ENCODE measurements at regions not wholly inside any gene's neighbourhood (a gene's known extent, or its start where the extent isn't known, plus 50 kb on each side); places are given as distances from the start of the nearest gene placed in this dataset.

GRCh38 chr5:152094060-152094459, 169.4 kb upstream of the GLRA1 start:
- CTCF ChIA-PET, result no interaction called here
- no peak for TF ChIP-seq CTCF (IDR thresholded peaks at IDR 0.05)
- BruUV-seq (replicated peaks), result no TSS peak

GRCh38 chr5:152092580-152092979, 167.9 kb upstream of the GLRA1 start:
- CTCF ChIA-PET, result no interaction called here
- DNase-seq (ENCODE audit: low read depth, low spot score) (no peak), ATAC-seq (no peak)
- H3K4me1 ChIP-seq (ENCODE audit: control insufficient read depth, insufficient read depth, low read length), result no peaks in the 10 kb centered on the region
- POLR2A ChIA-PET, result no interaction called here
- intact Hi-C loops (cut with micrococcal nuclease; ENCODE audit: unreplicated experiment), result no loop called here
- H3K27me3 ChIP-seq (ENCODE audit: control insufficient read depth, insufficient read depth, low read length), result no peaks in the 10 kb centered on the region; the same call in 1 of the 2 replicates
- TF ChIP-seq CTCF (IDR thresholded peaks at IDR 0.05) (no peak), REST (IDR thresholded peaks at IDR 0.05; ENCODE audit: insufficient read depth in 1 of 2, low read depth in 2 of 2, low read length in 1 of 2) (no peak), SIN3A (IDR thresholded peaks at IDR 0.05; ENCODE audit: borderline replicate concordance, insufficient read depth, low read depth, low read length) (no peak), POLR2AphosphoS5 (IDR thresholded peaks at IDR 0.05; ENCODE audit: low read depth, low read length) (no peak)
- no peak overlapping the region for H3K4me3 ChIP-seq (ENCODE audit: low read depth in 2 of 2, low read length in 2 of 2)
- no peaks in the 10 kb centered on the region for H3K9me3 ChIP-seq (ENCODE audit: control insufficient read depth, insufficient read depth, low read depth, low read length)
- no peak overlapping the region for H3K27ac ChIP-seq (ENCODE audit: low read length)
- H3K36me3 ChIP-seq (ENCODE audit: control insufficient read depth, insufficient read depth, low read length), result no peaks in the 10 kb centered on the region
- no TSS peak for BruUV-seq (replicated peaks)
- in situ Hi-C loops (cut with HindIII; ENCODE audit: low pct_unique_long_range_greater_than_20kb, low sequenced_read_pairs), result no loop called here

More at GRCh38 chr5:152094060-152094459, 169.4 kb upstream of the GLRA1 start:
- H3K4me1 ChIP-seq (ENCODE audit: control insufficient read depth, insufficient read depth, low read length), result no peaks in the 10 kb centered on the region
- POLR2A ChIA-PET, result no interaction called here
- DNase-seq (ENCODE audit: low read depth, low spot score) (no peak), ATAC-seq (no peak)
- in situ Hi-C loops (cut with HindIII; ENCODE audit: low pct_unique_long_range_greater_than_20kb, low sequenced_read_pairs) (no loop called here), intact Hi-C loops (cut with micrococcal nuclease; ENCODE audit: unreplicated experiment) (no loop called here)
- no peaks in the 10 kb centered on the region; the same call in 1 of the 2 replicates for H3K27me3 ChIP-seq (ENCODE audit: control insufficient read depth, insufficient read depth, low read length)
- no peaks in the 10 kb centered on the region for H3K36me3 ChIP-seq (ENCODE audit: control insufficient read depth, insufficient read depth, low read length)
- H3K9me3 ChIP-seq (ENCODE audit: control insufficient read depth, insufficient read depth, low read depth, low read length), result no peaks in the 10 kb centered on the region
- no peak overlapping the region for H3K4me3 ChIP-seq (ENCODE audit: low read depth in 2 of 2, low read length in 2 of 2)
- H3K27ac ChIP-seq (ENCODE audit: low read length), result no peak overlapping the region

- intact Hi-C loops (cut with micrococcal nuclease; ENCODE audit: unreplicated experiment), result no loop called here
- Histone ChIP-seq H3K4me3 (ENCODE audit: low read depth in 2 of 2, low read length in 2 of 2) (no peak overlapping the region), H3K36me3 (ENCODE audit: control insufficient read depth, insufficient read depth, low read length) (no peaks in the 10 kb centered on the region), H3K4me1 (ENCODE audit: control insufficient read depth, insufficient read depth, low read length) (no peaks in the 10 kb centered on the region), H3K27ac (ENCODE audit: low read length) (no peak overlapping the region), H3K9me3 (ENCODE audit: control insufficient read depth, insufficient read depth, low read depth, low read length) (no peaks in the 10 kb centered on the region), H3K27me3 (ENCODE audit: control insufficient read depth, insufficient read depth, low read length) (no peaks in the 10 kb centered on the region)
- CTCF ChIA-PET, result no interaction called here
- in situ Hi-C loops (cut with HindIII; ENCODE audit: low pct_unique_long_range_greater_than_20kb, low sequenced_read_pairs), result no loop called here
- no peak for ATAC-seq
- POLR2A ChIA-PET, result no interaction called here
- TF ChIP-seq TCF7L2 (IDR thresholded peaks at IDR 0.05; ENCODE audit: low read depth, low read length), result no peak
- no peak for TF ChIP-seq SIN3A (IDR thresholded peaks at IDR 0.05; ENCODE audit: borderline replicate concordance, insufficient read depth, low read depth, low read length)
- TF ChIP-seq REST (IDR thresholded peaks at IDR 0.05; ENCODE audit: insufficient read depth in 1 of 2, low read depth in 2 of 2, low read length in 1 of 2), result no peak
- TF ChIP-seq CTCF (IDR thresholded peaks at IDR 0.05), result no peak
- TF ChIP-seq POLR2AphosphoS5 (IDR thresholded peaks at IDR 0.05; ENCODE audit: low read depth, low read length), result no peak
- DNase-seq (ENCODE audit: low read depth, low spot score), result no peak
- BruUV-seq (replicated peaks), result no TSS peak
Observed at GRCh38 chr5:152089644-152090043, 165.0 kb upstream of the GLRA1 start.
